PC-9 (cell line): ENCODE measurements at regions not wholly inside any gene's neighbourhood (a gene's known extent, or its start where the extent isn't known, plus 50 kb on each side); places are given as distances from the start of the nearest gene placed in this dataset.

Experiments
- CTCF ChIP-seq: fragments of 200-600 bp; sonication (generic); conservative IDR thresholded peaks from 2 replicates; pipeline ENCODE4 v1.6.1; 2017; ENCODE audit warnings: mixed run types, antibody characterized with exemption, mild to moderate bottlenecking, moderate library complexity
- EZH2 ChIP-seq: fragments of 200-600 bp; sonication (generic); IDR thresholded peaks from 2 replicates; pipeline ENCODE4 v1.8.0; 2017; ENCODE audit warnings: antibody characterized with exemption, low read depth

- TF ChIP-seq CTCF (no peak), EZH2 (no peak)
These were observed 1255.8 kb downstream of the SORCS1 start for GRCh38 chr10:105908701-105909100.
